Right lobe of liver (tissue), 6 donors: ENCODE measurements at regions not wholly inside any gene's neighbourhood (a gene's known extent, or its start where the extent isn't known, plus 50 kb on each side); places are given as distances from the start of the nearest gene placed in this dataset.

Experiments used
- ATAC-seq, 4 donors: fragments of 200-7000 bp; cut with Tn5 transposase; one replicate each; pipeline ENCODE4 v1.9.1; 2020; ENCODE audit warnings: mild to moderate bottlenecking in 4 of 4, moderate library complexity in 4 of 4
- DNase-seq, 3 donors: peaks; one replicate each; pipeline ENCODE4 v3.0.0-alpha.2; 2020
- H3K27ac ChIP-seq, 3 donors: fragments of 200-600 bp; one replicate each; pipeline ENCODE4 v1.8.0; 2022
- H3K27me3 ChIP-seq, 2 donors: fragments of 200-600 bp; one replicate each; pipeline ENCODE4 v1.8.0; 2022
- H3K36me3 ChIP-seq, 4 donors: fragments of 200-600 bp; sonication (generic) in 1 of 4; one replicate each; pipeline versions ENCODE4 v1.5.1 to v1.8.0; 2017 to 2022; ENCODE audit warnings: control low read depth in 1 of 4
- H3K4me1 ChIP-seq, 4 donors: fragments of 200-600 bp; sonication (generic) in 1 of 4; one replicate each; pipeline versions ENCODE4 v1.5.1 to v1.8.0; 2017 to 2022; ENCODE audit warnings: control low read depth in 1 of 4
- H3K4me3 ChIP-seq, 3 donors: fragments of 200-600 bp; one replicate each; pipeline ENCODE4 v1.8.0; 2022
- H3K9me3 ChIP-seq, 4 donors: fragments of 200-600 bp; sonication (generic) in 1 of 4; one replicate each; pipeline versions ENCODE4 v1.5.1 to v1.8.0; 2017 to 2022; ENCODE audit warnings: control low read depth in 1 of 4
- POLR2A ChIP-seq: fragments of 450-650 bp; IDR thresholded peaks from one replicate; pipeline ENCODE4 v1.6.1; 2017; ENCODE audit warnings: antibody characterized with exemption, mild to moderate bottlenecking
- WGBS: methylation state at CpG from one replicate; pipeline ENCODE4 v1.1.6; 2018; ENCODE audit warnings: low coverage, low lambda C conversion rate; ENCODE audit not compliant: insufficient coverage; ENCODE audit errors: missing lambda C conversion rate; 5-methylcytosine and 5-hydroxymethylcytosine counted together
- intact Hi-C, 2 donors: fragments of 100-400 bp; cut with DNase I; formaldehyde crosslinking; loops; one replicate each; pipeline versions ENCODE4 v1.11.2 to v1.14.1; 2022
- TF ChIP-seq, protein P1 (sequence below), 4 donors: fragments of 200-600 bp in 3 of 4; fragments of 450-650 bp in 1 of 4; IDR thresholded peaks; one replicate each; pipeline versions ENCODE4 v1.5.1 to v1.8.0; 2016 to 2022; ENCODE audit warnings: antibody characterized with exemption in 4 of 4, mild to moderate bottlenecking in 2 of 4
- donor health status: DM: no; HTN: yes; CAD: no.
- donor health status: DM: no; HTN: no; CAD: no.
- donor health status: DM: no; HTN: no; CAD: no.
- donor health status: DM: no; HTN: yes; CAD: no.
- donor health status: DM: no; HTN: yes; CAD: no.

DNA sequence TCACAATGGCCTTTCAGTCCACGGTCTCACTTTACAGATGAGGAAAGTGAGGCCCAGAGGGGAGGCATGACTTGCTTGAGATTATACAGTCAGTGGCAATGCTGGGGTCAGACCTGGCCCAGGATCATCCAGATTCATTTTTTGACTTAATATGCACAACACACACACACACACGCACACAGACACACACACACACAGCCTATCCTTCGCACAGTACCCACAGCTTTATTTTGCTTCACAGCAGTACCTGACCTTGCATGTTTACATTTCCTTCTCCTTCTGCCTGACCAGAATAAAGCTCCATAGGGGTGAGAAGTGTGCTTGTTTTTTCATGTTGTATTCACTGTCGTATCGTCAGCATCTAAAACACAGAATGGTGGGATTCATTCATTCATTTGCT is 79.8 kb downstream of the VEGFA start:
- H3K27ac ChIP-seq: no peak overlapping the region
- H3K4me3 ChIP-seq: no peak overlapping the region
- DNase-seq: no peak
- ATAC-seq: no peak
- peaks cover 0 to 16% (median 0%) of the 10 kb centered on the region in 4 donors for H3K4me1 ChIP-seq
- TF ChIP-seq, protein P1, sequence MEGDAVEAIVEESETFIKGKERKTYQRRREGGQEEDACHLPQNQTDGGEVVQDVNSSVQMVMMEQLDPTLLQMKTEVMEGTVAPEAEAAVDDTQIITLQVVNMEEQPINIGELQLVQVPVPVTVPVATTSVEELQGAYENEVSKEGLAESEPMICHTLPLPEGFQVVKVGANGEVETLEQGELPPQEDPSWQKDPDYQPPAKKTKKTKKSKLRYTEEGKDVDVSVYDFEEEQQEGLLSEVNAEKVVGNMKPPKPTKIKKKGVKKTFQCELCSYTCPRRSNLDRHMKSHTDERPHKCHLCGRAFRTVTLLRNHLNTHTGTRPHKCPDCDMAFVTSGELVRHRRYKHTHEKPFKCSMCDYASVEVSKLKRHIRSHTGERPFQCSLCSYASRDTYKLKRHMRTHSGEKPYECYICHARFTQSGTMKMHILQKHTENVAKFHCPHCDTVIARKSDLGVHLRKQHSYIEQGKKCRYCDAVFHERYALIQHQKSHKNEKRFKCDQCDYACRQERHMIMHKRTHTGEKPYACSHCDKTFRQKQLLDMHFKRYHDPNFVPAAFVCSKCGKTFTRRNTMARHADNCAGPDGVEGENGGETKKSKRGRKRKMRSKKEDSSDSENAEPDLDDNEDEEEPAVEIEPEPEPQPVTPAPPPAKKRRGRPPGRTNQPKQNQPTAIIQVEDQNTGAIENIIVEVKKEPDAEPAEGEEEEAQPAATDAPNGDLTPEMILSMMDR (IDR thresholded peaks at IDR 0.05): no peak
- no peak for TF ChIP-seq POLR2A
- no peaks in the 10 kb centered on the region for H3K9me3 ChIP-seq
- WGBS: 67% methylated on average over 4 of the region's 5 CpGs
- intact Hi-C loops: loop anchor here in 1 of 2 donors (10.0 kb wide), 1 partner anchor 105 kb away; no protein-coding TSS in a partner anchor
- no peaks in the 10 kb centered on the region for H3K27me3 ChIP-seq
- H3K36me3 ChIP-seq: no peaks in the 10 kb centered on the region

DNA sequence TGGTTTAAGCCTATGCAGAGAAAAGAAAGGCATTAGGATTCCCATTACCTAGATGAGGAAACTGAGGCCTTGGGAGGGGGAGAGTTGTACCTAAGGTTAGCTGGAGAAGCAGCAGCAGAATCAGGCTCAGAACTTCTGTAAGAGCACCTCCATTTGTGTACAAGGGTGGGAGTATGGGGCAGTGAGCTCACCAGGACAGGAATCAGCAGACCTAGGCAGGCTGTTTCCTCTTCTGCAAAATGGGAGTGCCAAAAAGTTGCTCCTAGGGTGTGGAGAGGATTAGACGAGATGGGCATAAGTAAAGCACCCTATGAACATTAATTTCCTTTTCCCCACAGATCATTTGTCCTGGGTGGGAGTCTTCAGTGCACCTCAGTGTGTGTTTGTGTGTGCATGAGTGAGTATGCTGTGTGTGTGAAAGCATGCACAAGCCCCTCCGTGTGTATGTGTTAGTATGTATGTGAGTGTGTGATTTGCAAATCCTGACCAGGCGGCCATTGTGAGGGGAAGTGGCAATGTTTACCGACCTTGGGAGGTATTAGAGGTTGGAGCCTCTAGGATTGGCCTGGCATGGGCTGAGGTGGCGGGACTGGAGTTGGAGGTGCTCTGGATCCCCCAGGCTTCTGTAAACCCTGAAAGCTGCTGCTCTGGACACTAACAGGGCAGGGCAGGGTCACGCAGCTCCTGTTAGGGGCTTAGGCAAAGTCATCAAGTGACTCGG is 78.8 kb downstream of the VEGFA start:
- ATAC-seq (no peak), DNase-seq (no peak)
- Histone ChIP-seq H3K4me3 (no peak overlapping the region), H3K9me3 (no peaks in the 10 kb centered on the region), H3K27me3 (no peaks in the 10 kb centered on the region), H3K36me3 (no peaks in the 10 kb centered on the region), H3K4me1 (peaks cover 0 to 16% (median 0%) of the 10 kb centered on the region in 4 donors), H3K27ac (no peak overlapping the region)
- 81% methylated on average over 3 of the region's 7 CpGs for WGBS
- no peak for TF ChIP-seq POLR2A
- intact Hi-C loops: no loop called here

DNA sequence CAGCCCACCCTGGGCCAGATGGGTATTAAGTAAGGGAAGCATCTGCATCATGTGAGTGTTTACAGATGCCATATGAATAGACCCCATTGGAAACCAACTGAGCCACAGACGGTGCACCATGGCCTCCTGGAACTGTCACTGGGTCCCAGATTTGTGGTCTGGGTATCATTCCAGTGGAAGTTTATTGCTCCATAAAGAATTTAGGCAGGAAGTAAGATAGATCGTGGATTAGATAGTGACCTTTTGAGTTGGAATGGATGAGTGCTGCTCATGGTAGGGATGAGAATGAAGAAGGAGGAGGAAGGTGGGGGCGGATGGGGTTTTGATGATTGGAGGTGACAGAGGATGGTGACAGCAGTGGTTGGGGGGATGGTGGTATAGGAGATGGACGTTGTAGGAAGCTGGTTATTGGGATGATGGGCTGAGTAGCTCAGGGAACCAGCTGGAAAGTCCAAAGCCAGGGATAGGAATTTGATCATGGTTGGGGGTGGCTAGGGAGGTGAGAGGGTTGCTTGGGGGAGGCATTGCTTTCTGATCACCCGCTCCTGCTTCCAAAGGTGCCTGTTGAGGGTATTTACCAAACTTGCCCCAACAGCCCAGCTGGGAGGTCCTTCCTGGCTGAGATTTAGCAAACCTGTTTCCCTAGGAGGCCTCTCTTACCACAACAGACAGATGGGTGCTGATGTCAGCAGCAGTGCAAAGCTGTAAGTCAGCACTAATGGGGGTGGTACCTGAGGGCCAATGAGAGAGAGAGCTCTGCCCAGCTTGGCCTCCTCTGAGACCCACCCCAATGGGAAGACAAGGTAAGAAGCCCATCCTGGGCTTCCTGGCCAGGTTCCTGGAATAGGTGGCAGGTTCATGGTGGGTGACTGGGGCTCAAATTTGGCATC is 78.0 kb downstream of the VEGFA start:
- Histone ChIP-seq H3K27ac (no peak overlapping the region), H3K9me3 (no peaks in the 10 kb centered on the region), H3K27me3 (no peaks in the 10 kb centered on the region), H3K4me3 (no peak overlapping the region), H3K4me1 (peaks cover 0 to 10% (median 0%) of the 10 kb centered on the region in 4 donors), H3K36me3 (no peaks in the 10 kb centered on the region)
- no peak for TF ChIP-seq POLR2A
- TF ChIP-seq, protein P1 (IDR thresholded peaks at IDR 0.05): no peak
- WGBS: 54% methylated on average over 3 of the region's 5 CpGs
- no peak for ATAC-seq
- intact Hi-C loops: no loop called here
- no peak for DNase-seq

DNA sequence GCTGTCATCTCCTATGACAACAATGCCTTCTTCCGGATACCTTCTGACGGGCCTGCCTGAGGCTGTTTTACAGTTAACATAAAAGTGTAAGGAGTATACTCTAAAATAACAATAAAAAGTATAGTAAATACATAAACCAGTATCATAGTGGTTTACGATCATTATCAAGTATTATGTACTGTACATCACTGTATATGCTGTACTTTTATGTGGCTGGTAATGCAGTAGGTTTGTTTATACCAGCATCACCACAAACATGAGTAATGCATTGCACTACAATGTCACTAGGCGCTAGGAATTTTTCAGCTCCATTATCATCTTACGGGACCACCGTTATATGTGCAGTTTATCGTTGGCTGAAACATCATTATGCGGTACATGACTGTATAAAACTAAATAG is 76.5 kb downstream of the VEGFA start:
- intact Hi-C loops: no loop called here
- ATAC-seq (no peak), DNase-seq (no peak)
- Histone ChIP-seq H3K27me3 (no peaks in the 10 kb centered on the region), H3K36me3 (no peaks in the 10 kb centered on the region), H3K4me1 (no peaks in the 10 kb centered on the region), H3K27ac (no peak overlapping the region), H3K9me3 (no peaks in the 10 kb centered on the region), H3K4me3 (no peak overlapping the region)
- 80% methylated on average over 8 of the region's 8 CpGs for WGBS
- TF ChIP-seq, protein P1 (IDR thresholded peaks at IDR 0.05): no peak
- no peak for TF ChIP-seq POLR2A

DNA sequence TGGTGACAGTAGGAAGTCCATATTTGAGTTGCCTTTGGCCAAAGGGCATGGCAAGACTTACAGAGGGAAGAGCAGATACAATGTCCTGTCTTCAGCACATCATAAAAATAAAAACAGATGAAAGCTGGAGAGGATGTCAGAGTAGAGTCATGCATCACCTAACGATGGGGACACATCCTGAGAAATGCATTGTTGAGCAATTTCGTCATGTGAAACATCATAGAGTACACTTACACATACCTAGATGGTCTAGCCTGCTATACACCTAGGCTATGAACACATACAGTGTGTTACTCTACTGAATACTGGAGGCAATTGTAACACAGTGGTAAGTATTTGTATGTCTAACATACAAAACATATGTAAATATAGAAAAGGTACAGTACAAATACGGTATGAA is 75.6 kb downstream of the VEGFA start:
- H3K27ac ChIP-seq: no peak overlapping the region
- intact Hi-C loops: no loop called here
- WGBS: 56% methylated on average over 3 of the region's 3 CpGs
- H3K9me3 ChIP-seq: no peaks in the 10 kb centered on the region
- DNase-seq: no peak
- H3K27me3 ChIP-seq: no peaks in the 10 kb centered on the region
- no peaks in the 10 kb centered on the region for H3K4me1 ChIP-seq
- no peak overlapping the region for H3K4me3 ChIP-seq
- TF ChIP-seq, protein P1 (IDR thresholded peaks at IDR 0.05): no peak
- ATAC-seq: no peak
- no peaks in the 10 kb centered on the region for H3K36me3 ChIP-seq
